Activated CD8-positive, alpha-beta T cell treated with anti-CD3 and anti-CD28 coated beads for 36 hours (primary cell): ENCODE measurements at regions not wholly inside any gene's neighbourhood (a gene's known extent, or its start where the extent isn't known, plus 50 kb on each side); places are given as distances from the start of the nearest gene placed in this dataset.

Experiments
- ATAC-seq: fragments of 200-7000 bp; cut with Tn5 transposase; one replicate; pipeline ENCODE4 v1.10.0; 2021; ENCODE audit warnings: mild to moderate bottlenecking, moderate library complexity
- CTCF ChIA-PET: fragments of 350-600 bp; sonication (Branson Sonifier 250); formaldehyde crosslinking; loops from one replicate; lab custom pipeline; 2021; ENCODE audit warnings: antibody characterized with exemption; lab: Charles Lee
- POLR2A ChIA-PET: fragments of 350-600 bp; sonication (Branson Sonifier 250); formaldehyde crosslinking; loops from one replicate; lab custom pipeline; 2021; ENCODE audit warnings: antibody characterized with exemption; lab: Charles Lee
- DNase-seq: peaks from one replicate; pipeline ENCODE4 v3.0.0-alpha.2; 2020
- H3K27ac Mint-ChIP-seq: one replicate; pipeline ENCODE4 v1.8.0; 2021; ENCODE audit warnings: mild to moderate bottlenecking, mixed read lengths
- H3K27me3 Mint-ChIP-seq: one replicate; pipeline ENCODE4 v1.8.0; 2021; ENCODE audit warnings: mixed read lengths
- H3K36me3 Mint-ChIP-seq: one replicate; pipeline ENCODE4 v1.8.0; 2021; ENCODE audit warnings: low read depth, mixed read lengths
- H3K4me1 Mint-ChIP-seq: one replicate; pipeline ENCODE4 v1.8.0; 2021; ENCODE audit warnings: low read depth, mixed read lengths
- H3K4me3 Mint-ChIP-seq: one replicate; pipeline ENCODE4 v1.8.0; 2021; ENCODE audit warnings: mild to moderate bottlenecking, moderate library complexity, mixed read lengths
- H3K9me3 Mint-ChIP-seq: one replicate; pipeline ENCODE4 v1.8.0; 2021; ENCODE audit warnings: mixed read lengths
- CTCF ChIP-seq: fragments of 200-600 bp; IDR thresholded peaks from one replicate; pipeline ENCODE4 v1.8.0; 2022; ENCODE audit warnings: antibody characterized with exemption, mild to moderate bottlenecking
- intact Hi-C: fragments of 100-400 bp; cut with micrococcal nuclease; formaldehyde crosslinking; loops from one replicate; pipeline ENCODE4 v1.10.0; 2022

GRCh38 chr15:60076045-60076444 lies 71.9 kb downstream of the FOXB1 start:
- DNase-seq: peak; percentile 9
- Mint-ChIP-seq H3K36me3 (no peaks in the 10 kb centered on the region), H3K27me3 (peaks cover 2% of the 10 kb centered on the region), H3K4me1 (peaks cover 50% of the 10 kb centered on the region), H3K9me3 (no peaks in the 10 kb centered on the region), H3K27ac (peak overlapping the region; percentile 39), H3K4me3 (no peak overlapping the region)
- TF ChIP-seq CTCF: no peak
- intact Hi-C loops: no loop called here
- POLR2A ChIA-PET: no interaction called here
- CTCF ChIA-PET: interaction anchor here (0.9 kb wide), 1 partner anchor 104 kb away, joined by 4 read pairs; no protein-coding TSS in a partner anchor
- ATAC-seq: peak; percentile 17

- H3K27ac Mint-ChIP-seq: peak overlapping the region; percentile 82
- DNase-seq (no peak), ATAC-seq (no peak)
- POLR2A ChIA-PET: interaction anchor here (0.6 to 0.7 kb wide), 2 partner anchors 39 to 278 kb away, joined by 3 to 4 read pairs; no protein-coding TSS in a partner anchor
- no peaks in the 10 kb centered on the region for H3K9me3 Mint-ChIP-seq
- no peak for TF ChIP-seq CTCF
- no peaks in the 10 kb centered on the region for H3K36me3 Mint-ChIP-seq
- peaks cover 50% of the 10 kb centered on the region for H3K4me1 Mint-ChIP-seq
- CTCF ChIA-PET: no interaction called here
- intact Hi-C loops: no loop called here
- no peak overlapping the region for H3K4me3 Mint-ChIP-seq
- peaks cover 2% of the 10 kb centered on the region for H3K27me3 Mint-ChIP-seq
Observed at GRCh38 chr15:60076582-60077276, 72.6 kb downstream of the FOXB1 start.

- CTCF ChIA-PET: no interaction called here
- Mint-ChIP-seq H3K4me3 (no peak overlapping the region), H3K27me3 (peaks cover 5% of the 10 kb centered on the region), H3K4me1 (peaks cover 50% of the 10 kb centered on the region), H3K27ac (peak overlapping the region; percentile 82), H3K9me3 (no peaks in the 10 kb centered on the region), H3K36me3 (no peaks in the 10 kb centered on the region)
- intact Hi-C loops: no loop called here
- POLR2A ChIA-PET: interaction anchor here (0.6 to 0.7 kb wide), 2 partner anchors 38 to 279 kb away, joined by 3 to 4 read pairs; no protein-coding TSS in a partner anchor
- ATAC-seq (peak; percentile 83), DNase-seq (peak; percentile 72)
- no peak for TF ChIP-seq CTCF
Observed at GRCh38 chr15:60077581-60078359, 73.7 kb downstream of the FOXB1 start.

- Mint-ChIP-seq H3K4me1 (peaks cover 43% of the 10 kb centered on the region), H3K9me3 (no peaks in the 10 kb centered on the region), H3K27me3 (peaks cover 5% of the 10 kb centered on the region), H3K36me3 (no peaks in the 10 kb centered on the region), H3K4me3 (no peak overlapping the region), H3K27ac (no peak overlapping the region)
- no peak for DNase-seq
- intact Hi-C loops: no loop called here
- no peak for ATAC-seq
- ChIA-PET CTCF (interaction anchor here (1.1 to 1.3 kb wide), 3 partner anchors 8 to 16 kb away, joined by 3 to 4 read pairs (median 3); no protein-coding TSS in a partner anchor), POLR2A (no interaction called here)
- TF ChIP-seq CTCF: no peak
Observed at GRCh38 chr15:60079210-60079609, 75.1 kb downstream of the FOXB1 start.

GRCh38 chr15:60081976-60082375 lies 77.9 kb downstream of the FOXB1 start:
- Mint-ChIP-seq H3K27me3 (peaks cover 5% of the 10 kb centered on the region), H3K27ac (no peak overlapping the region), H3K9me3 (no peaks in the 10 kb centered on the region), H3K4me3 (no peak overlapping the region), H3K36me3 (no peaks in the 10 kb centered on the region), H3K4me1 (peaks cover 16% of the 10 kb centered on the region)
- POLR2A ChIA-PET: no interaction called here
- ATAC-seq (no peak), DNase-seq (no peak)
- intact Hi-C loops: no loop called here
- CTCF ChIA-PET: no interaction called here
- no peak for TF ChIP-seq CTCF
